Activated naive CD4-positive, alpha-beta T cell treated with anti-CD3 and anti-CD28 coated beads for 36 hours (primary cell): ENCODE measurements at regions not wholly inside any gene's neighbourhood (a gene's known extent, or its start where the extent isn't known, plus 50 kb on each side); places are given as distances from the start of the nearest gene placed in this dataset.

Experiments used
- CTCF ChIA-PET: fragments of 350-600 bp; sonication (Branson Sonifier 250); formaldehyde crosslinking; loops from one replicate; lab custom pipeline; 2021; ENCODE audit warnings: antibody characterized with exemption; lab: Charles Lee
- DNase-seq: peaks from one replicate; pipeline ENCODE4 v3.0.0-alpha.2; 2020
- H3K27ac Mint-ChIP-seq: one replicate; pipeline ENCODE4 v1.8.0; 2021; ENCODE audit warnings: mild to moderate bottlenecking, mixed read lengths
- H3K27me3 Mint-ChIP-seq: one replicate; pipeline ENCODE4 v1.8.0; 2021; ENCODE audit warnings: low read depth, mixed read lengths
- H3K36me3 Mint-ChIP-seq: one replicate; pipeline ENCODE4 v1.8.0; 2021; ENCODE audit warnings: low read depth, mixed read lengths
- H3K4me1 Mint-ChIP-seq: one replicate; pipeline ENCODE4 v1.8.0; 2021; ENCODE audit warnings: low read depth, mixed read lengths
- H3K4me3 Mint-ChIP-seq: one replicate; pipeline ENCODE4 v1.8.0; 2021; ENCODE audit warnings: mild to moderate bottlenecking, moderate library complexity, mixed read lengths
- H3K9me3 Mint-ChIP-seq: one replicate; pipeline ENCODE4 v1.8.0; 2021; ENCODE audit warnings: mixed read lengths
- intact Hi-C: fragments of 100-400 bp; cut with micrococcal nuclease; formaldehyde crosslinking; loops from one replicate; pipeline ENCODE4 v1.15.1; 2023

DNA sequence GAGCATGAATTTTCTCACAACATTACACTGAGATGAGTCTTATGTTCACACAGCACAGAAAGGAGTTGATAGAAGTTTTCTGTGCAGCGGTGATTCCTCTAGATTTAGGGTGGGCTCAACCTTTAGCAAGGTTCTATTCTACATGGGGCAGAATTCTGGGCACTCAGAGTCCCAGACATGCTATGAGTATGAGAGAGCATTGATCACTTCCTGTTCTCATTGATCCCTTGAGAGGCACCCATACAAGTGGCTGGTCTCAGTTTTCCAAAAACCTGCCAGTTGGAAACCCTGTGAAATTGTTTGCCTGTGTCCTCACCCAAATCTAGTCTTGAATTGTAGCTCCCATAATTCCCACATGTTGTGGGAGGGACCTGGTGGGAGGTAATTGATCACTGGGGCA lies 112.5 kb upstream of the NR2F2 start:
- H3K27me3 Mint-ChIP-seq = peaks cover 26% of the 10 kb centered on the region
- H3K9me3 Mint-ChIP-seq = no peaks in the 10 kb centered on the region
- H3K4me3 Mint-ChIP-seq = no peak overlapping the region
- DNase-seq = no peak
- no peaks in the 10 kb centered on the region for H3K36me3 Mint-ChIP-seq
- CTCF ChIA-PET = no interaction called here
- H3K4me1 Mint-ChIP-seq = no peaks in the 10 kb centered on the region
- no peak overlapping the region for H3K27ac Mint-ChIP-seq
- intact Hi-C loops = no loop called here

DNA sequence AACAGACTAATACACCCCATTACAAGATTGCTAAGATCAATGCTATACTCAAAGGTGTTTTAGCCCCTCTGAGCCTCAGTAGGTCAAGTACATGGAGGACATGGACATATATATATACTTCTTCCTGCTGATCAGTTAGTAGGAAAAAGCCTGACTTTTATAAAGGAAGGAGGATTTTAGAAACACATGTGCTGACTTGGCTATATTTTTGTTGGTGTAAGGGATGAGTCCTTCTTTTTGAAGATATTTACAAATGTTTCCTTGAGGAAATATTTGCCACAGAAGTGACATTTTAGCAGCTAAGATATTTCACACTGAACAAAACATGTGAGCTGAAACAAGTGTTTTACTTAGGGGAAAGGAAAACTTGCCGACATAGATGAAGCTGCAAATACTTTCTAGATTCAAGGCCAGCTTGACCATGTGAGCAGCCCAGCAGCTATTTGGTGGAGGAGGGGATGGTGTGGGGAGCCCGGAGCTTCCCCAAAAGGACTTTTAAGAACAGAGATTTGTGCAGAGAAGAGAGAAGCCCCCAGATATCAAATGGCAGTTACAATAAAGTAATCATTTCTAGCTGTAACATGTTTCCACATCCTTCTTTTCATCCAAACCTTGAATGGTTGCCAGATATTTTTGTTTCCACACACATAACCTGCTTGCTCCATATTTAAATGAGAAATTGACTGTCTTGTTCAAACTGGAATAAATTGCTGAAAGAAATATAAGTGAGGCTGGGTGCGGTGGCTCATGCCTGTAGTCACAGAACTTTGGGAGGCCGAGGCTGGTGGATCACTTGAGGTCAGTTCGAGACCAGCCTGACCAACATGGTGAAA lies 111.7 kb upstream of the NR2F2 start:
- CTCF ChIA-PET = no interaction called here
- no peak for DNase-seq
- Mint-ChIP-seq H3K27ac (no peak overlapping the region), H3K4me3 (no peak overlapping the region), H3K27me3 (peaks cover 32% of the 10 kb centered on the region), H3K9me3 (no peaks in the 10 kb centered on the region), H3K36me3 (no peaks in the 10 kb centered on the region), H3K4me1 (no peaks in the 10 kb centered on the region)
- intact Hi-C loops = no loop called here

DNA sequence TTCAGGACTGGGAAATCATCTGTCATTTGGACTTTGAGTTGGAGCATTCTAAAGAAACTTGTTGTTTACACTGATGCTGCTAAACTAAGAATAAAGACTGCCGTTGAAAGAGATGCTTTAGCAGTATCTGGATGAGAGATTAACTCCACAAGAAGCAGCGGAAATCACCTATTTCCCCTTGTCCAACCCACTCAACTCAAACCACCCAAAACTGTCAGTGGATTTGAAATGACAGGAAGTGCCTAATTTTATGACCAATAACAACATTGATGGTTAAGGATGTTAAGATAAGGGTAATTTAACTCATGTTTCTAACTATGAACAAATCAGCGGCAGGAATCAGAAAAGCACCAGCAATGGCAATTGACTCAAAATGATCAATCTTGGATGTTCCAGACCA lies 110.8 kb upstream of the NR2F2 start:
- Mint-ChIP-seq H3K27me3 (peaks cover 35% of the 10 kb centered on the region), H3K9me3 (no peaks in the 10 kb centered on the region), H3K27ac (no peak overlapping the region), H3K4me3 (no peak overlapping the region), H3K4me1 (no peaks in the 10 kb centered on the region), H3K36me3 (no peaks in the 10 kb centered on the region)
- DNase-seq = no peak
- intact Hi-C loops = no loop called here
- CTCF ChIA-PET = no interaction called here

DNA sequence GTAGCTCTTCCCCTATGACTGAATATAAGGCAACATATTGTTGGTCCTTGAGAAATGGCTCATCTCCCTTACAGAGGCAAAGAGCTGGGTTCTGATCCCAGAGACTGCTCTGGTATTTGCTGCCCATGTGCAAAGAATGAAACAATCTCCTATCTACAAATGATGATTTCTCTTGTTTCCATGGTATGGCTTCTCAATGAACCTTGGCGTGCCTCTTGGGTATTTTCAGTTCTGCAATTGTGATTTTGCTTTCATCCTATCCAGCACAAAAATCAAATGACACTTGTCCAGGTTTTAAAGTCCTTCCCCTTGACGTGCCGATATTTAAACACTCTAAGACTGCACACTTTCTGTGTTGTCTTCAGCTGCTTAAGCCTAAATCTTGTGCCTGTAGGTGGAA lies 109.8 kb upstream of the NR2F2 start:
- peaks cover 38% of the 10 kb centered on the region for H3K27me3 Mint-ChIP-seq
- H3K36me3 Mint-ChIP-seq = no peaks in the 10 kb centered on the region
- intact Hi-C loops = no loop called here
- CTCF ChIA-PET = no interaction called here
- DNase-seq = no peak
- no peaks in the 10 kb centered on the region for H3K9me3 Mint-ChIP-seq
- H3K27ac Mint-ChIP-seq = no peak overlapping the region
- H3K4me3 Mint-ChIP-seq = no peak overlapping the region
- H3K4me1 Mint-ChIP-seq = no peaks in the 10 kb centered on the region

DNA sequence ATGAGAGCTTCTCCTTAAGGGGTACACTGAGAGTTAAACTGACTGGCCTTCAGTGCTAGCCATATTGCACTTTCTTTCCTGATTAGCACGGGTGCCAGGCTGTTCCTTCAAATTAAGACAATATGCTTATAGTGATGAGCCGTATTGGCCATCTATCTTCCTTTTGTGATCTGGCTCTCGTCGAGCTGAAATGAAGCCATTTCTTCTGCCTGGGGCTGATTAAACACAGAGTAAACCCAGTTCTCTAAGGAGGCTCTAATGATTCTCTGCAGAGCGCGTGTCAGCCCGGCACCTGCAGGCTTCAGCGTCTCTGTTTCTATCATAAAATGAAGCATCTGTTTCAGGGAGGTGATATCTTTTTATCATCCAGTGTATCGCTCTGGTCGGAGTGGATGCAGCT lies 107.5 kb upstream of the NR2F2 start:
- Mint-ChIP-seq H3K4me1 (no peaks in the 10 kb centered on the region), H3K9me3 (no peaks in the 10 kb centered on the region), H3K4me3 (no peak overlapping the region), H3K36me3 (no peaks in the 10 kb centered on the region), H3K27ac (no peak overlapping the region), H3K27me3 (peaks cover 26% of the 10 kb centered on the region)
- intact Hi-C loops = no loop called here
- CTCF ChIA-PET = no interaction called here
- DNase-seq = no peak

DNA sequence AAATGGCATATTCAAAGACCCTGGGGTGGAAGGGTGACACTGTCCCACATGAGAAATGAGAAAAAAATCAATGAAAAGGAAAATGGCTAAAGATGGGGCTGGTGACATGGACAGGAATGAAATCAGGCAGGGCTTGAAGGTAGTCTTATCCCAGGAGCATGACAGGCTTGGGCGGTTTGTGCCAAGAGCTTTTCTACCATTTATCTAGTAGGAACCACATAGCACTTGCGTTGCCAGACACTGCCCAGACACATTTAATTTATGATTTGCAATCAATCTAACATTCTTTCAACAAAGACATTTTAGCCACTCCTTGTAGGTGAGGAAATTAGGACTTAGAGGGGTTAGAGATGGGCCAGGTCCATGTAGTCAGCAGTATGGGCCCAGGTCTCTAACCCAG lies 106.6 kb upstream of the NR2F2 start:
- Mint-ChIP-seq H3K36me3 (no peaks in the 10 kb centered on the region), H3K9me3 (no peaks in the 10 kb centered on the region), H3K27ac (no peak overlapping the region), H3K4me3 (no peak overlapping the region), H3K4me1 (no peaks in the 10 kb centered on the region), H3K27me3 (peaks cover 26% of the 10 kb centered on the region)
- intact Hi-C loops = no loop called here
- CTCF ChIA-PET = no interaction called here
- no peak for DNase-seq

DNA sequence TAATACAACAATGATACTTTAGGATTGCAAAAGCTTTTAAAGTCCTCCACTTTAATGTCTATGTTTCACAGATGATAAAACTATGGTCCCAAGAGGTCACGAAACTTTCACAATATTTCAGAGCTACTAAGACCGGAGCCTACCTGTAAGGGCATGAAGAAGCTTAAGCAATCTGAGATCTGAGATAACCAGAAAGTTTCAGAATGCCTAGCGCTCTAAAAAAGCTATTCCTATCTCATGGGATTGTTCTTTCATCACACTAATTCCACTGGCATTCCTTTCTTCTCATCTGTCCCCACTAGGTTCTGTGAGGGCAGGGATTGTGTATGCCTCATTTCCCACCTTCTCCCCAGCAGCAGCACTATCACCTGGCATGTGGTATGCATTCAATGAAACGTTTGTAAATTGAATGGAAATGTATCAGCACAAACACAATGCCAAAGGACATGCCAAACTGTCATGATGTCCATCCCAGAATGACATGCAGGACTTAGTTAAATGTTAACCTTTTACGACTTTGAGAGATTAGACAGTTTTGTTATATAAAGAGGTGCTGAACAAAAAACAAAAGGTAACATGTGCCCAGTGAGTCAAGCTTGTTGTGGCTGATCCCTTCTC lies 104.7 kb upstream of the NR2F2 start:
- H3K27ac Mint-ChIP-seq = no peak overlapping the region

DNA sequence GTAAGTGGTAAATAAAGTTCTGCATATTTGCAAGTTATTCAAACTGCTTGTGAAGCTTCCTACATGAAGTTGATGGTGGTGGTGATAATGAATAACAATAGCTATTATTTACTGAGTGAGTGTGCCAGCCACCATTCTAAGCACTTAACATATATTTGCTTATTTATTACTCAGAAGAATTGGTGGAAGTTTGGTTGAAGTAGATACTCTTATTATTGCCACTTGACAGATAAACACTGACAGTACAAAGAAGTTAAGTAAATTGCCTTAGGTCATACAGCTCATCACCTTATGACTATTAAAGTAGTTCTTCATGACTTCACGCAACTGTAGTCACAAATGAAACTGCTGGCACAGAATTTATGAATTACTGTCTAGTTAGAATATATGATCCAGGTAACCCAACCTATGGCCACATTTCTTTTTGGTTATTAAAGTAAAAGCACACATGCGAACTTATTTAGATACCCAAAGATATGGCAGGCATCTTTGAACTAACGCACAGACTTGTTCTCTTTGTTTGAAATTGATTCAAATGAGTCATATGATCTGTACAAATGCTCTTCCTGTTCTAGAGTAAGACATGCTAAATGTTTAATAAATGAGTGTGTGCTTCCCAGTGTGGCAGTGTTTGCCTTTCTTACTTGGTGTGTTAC lies 99.8 kb upstream of the NR2F2 start:
- no peak overlapping the region for H3K4me3 Mint-ChIP-seq
- no peaks in the 10 kb centered on the region for H3K4me1 Mint-ChIP-seq
- H3K36me3 Mint-ChIP-seq = no peaks in the 10 kb centered on the region
- H3K27me3 Mint-ChIP-seq = peaks cover 4% of the 10 kb centered on the region
- no peaks in the 10 kb centered on the region for H3K9me3 Mint-ChIP-seq
- intact Hi-C loops = no loop called here
- CTCF ChIA-PET = interaction anchor here (0.8 kb wide), 1 partner anchor 1659 kb away, joined by 6 read pairs; no protein-coding TSS in a partner anchor
- no peak for DNase-seq
- H3K27ac Mint-ChIP-seq = no peak overlapping the region

More for the DNA sequence above, 104.7 kb upstream of the NR2F2 start:
- no peaks in the 10 kb centered on the region for H3K4me1 Mint-ChIP-seq
- no peaks in the 10 kb centered on the region for H3K36me3 Mint-ChIP-seq
- intact Hi-C loops = no loop called here
- no peak for DNase-seq
- peaks cover 22% of the 10 kb centered on the region for H3K27me3 Mint-ChIP-seq
- H3K9me3 Mint-ChIP-seq = no peaks in the 10 kb centered on the region
- no peak overlapping the region for H3K4me3 Mint-ChIP-seq
- CTCF ChIA-PET = no interaction called here

DNA sequence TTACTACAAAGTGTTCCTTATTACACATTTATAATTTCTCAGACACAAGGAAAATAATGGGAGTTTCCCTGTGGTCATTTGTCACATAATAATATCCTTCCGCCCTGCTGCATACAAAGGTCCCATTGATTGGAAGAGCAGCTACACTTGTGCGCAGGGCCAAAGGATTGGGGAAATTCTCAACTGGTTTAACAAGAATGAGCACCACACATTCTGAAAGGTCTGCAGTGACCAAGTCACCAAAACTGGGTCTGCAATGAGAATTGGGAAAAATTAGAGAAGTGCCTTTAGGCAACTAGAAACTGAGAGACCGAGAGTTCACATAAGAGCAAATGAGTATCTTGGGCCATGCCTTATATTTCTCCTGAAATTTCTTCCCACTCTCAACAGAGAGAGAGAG lies 98.2 kb upstream of the NR2F2 start:
- intact Hi-C loops = no loop called here
- H3K4me1 Mint-ChIP-seq = no peaks in the 10 kb centered on the region
- H3K27me3 Mint-ChIP-seq = peaks cover 6% of the 10 kb centered on the region
- no peaks in the 10 kb centered on the region for H3K36me3 Mint-ChIP-seq
- DNase-seq = no peak
- no peak overlapping the region for H3K4me3 Mint-ChIP-seq
- CTCF ChIA-PET = no interaction called here
- no peak overlapping the region for H3K27ac Mint-ChIP-seq
- no peaks in the 10 kb centered on the region for H3K9me3 Mint-ChIP-seq

DNA sequence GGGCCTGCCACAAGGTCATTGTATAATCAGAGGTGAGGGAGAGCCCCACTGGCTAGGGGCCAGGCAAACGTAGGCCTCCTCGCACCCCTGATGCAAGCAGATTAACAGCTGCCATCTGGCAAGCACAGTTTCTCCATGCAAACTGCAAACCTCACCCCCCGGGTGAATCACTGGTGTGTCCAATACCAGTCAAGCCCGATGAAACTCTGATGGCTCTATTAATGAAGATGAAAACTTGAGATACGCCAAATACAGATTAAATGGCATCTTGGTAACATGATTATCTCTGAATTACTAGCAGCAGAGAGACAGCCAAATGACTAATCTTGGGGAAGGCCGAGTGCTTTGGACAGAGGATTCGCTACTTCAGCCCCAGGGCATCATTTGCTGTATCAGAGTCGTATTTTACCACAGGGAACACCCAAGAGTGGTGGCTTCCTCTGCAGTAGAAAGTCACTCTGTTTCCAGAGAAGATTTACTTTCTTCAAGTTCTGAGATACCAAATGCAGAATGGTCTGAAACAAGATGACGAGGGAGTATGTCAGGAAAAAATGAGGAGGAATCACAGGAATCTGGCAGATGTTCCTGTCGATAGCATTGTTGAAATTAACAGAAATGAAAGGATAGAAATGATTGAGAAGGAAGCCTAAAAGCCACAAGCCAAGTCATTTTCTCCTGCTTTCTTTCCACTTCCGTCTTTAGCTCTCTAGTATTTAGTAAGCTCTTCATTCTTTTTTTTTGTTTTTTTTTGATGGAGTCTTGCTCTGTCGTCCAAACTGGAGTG lies 96.2 kb upstream of the NR2F2 start:
- DNase-seq = no peak
- Mint-ChIP-seq H3K27me3 (peaks cover 6% of the 10 kb centered on the region), H3K4me1 (no peaks in the 10 kb centered on the region), H3K27ac (no peak overlapping the region), H3K4me3 (no peak overlapping the region), H3K9me3 (no peaks in the 10 kb centered on the region), H3K36me3 (no peaks in the 10 kb centered on the region)
- intact Hi-C loops = no loop called here
- CTCF ChIA-PET = interaction anchor here (0.6 kb wide), 1 partner anchor 1480 kb away, joined by 5 read pairs; no protein-coding TSS in a partner anchor

DNA sequence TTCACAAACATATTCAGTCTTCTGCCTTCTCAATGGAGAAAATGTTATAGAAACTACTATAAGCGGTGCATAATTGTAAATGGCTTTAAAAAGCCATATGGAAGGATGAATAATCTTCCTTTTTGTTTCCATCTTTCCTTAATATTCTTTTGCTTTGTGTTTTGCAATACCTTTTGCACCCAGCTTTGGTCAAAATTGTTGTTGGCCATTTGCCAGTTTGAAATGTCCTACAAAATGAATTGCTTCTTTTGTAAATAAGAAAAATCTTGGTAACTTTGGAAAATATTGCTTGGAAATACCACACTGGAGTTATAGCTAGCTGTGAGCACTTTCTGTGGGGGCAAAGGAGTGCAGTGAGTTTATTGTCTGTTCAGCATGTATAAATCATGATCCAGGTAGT lies 93.5 kb upstream of the NR2F2 start:
- Mint-ChIP-seq H3K27me3 (peaks cover 5% of the 10 kb centered on the region), H3K27ac (no peak overlapping the region), H3K9me3 (no peaks in the 10 kb centered on the region), H3K4me1 (no peaks in the 10 kb centered on the region), H3K36me3 (no peaks in the 10 kb centered on the region), H3K4me3 (no peak overlapping the region)
- no peak for DNase-seq
- intact Hi-C loops = no loop called here
- CTCF ChIA-PET = no interaction called here

DNA sequence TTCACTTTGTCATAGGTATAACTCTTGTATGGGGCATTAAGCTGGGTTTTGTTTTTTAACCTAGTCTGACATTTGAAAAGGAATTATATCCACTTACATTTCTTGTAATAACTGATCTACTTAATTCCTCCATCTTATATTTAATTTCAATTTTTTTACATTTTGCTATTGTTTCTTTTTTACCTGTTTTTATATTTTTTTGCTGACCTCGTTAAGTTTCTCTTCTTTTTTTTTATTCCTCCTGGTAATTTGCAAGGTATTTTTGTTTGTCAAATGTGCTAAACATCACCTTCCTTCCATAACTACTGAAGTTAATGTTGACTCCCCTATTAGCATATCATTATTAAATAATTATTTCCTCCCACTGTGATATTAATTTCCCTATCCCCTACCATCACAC lies 87.7 kb upstream of the NR2F2 start:
- Mint-ChIP-seq H3K27me3 (peaks cover 24% of the 10 kb centered on the region), H3K36me3 (no peaks in the 10 kb centered on the region), H3K9me3 (peaks cover 10% of the 10 kb centered on the region), H3K4me3 (no peak overlapping the region), H3K4me1 (no peaks in the 10 kb centered on the region), H3K27ac (no peak overlapping the region)
- intact Hi-C loops = no loop called here
- DNase-seq = no peak
- CTCF ChIA-PET = no interaction called here
